ENCODE measurements at regions not wholly inside any gene's neighbourhood (a gene's known extent, or its start where the extent isn't known, plus 50 kb on each side); places are given as distances from the start of the nearest gene placed in this dataset.

DNA sequence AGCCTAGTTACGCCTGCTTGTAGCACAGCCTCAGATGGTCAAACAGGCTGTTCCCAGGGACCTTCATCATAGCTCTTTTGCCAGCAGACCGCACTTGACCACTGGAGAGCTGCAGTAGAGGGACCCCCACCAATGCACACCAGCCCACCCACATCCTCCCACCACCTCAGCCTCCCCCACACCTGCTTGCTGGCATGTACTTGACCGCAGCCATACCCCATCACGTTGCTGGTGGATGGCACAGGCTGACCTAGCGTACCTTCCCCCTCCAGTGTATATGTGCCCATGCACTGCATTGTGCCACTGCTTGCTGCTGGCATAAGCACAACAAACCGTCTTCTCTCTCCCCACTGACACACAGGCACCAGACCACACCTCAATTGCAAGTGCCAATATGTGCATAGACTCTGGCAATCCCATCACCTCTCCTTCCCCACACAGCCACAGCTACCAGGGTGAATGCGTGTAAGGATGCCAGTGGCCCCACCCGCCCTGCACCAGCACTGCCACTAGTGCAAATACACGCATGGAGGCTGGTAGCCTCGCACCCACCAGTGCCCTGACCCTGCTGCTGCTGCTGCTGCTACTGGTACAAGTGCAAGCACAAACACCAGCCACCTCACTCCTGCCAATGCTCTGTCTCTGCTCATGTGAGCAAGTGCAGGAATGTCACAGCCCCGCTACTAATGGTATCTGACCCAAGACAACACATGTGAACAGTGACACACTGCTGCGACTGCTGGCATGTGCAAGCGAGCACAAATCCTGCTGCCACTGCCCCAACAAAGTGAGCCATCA is 1377.6 kb downstream of the CDH11 start:
- DNase-seq (ENCODE audit: extremely low spot score, insufficient read length, low read depth) (no peak), FAIRE-seq (no peak)

GRCh38 chr16:63742150-63742549 is 1379.7 kb downstream of the CDH11 start:
- no peak for DNase-seq (ENCODE audit: extremely low spot score, insufficient read length, low read depth)
- no peak for FAIRE-seq

- DNase-seq (ENCODE audit: extremely low spot score, insufficient read length, low read depth) (no peak), FAIRE-seq (no peak)
Observed at GRCh38 chr16:63737633-63738032, 1384.2 kb downstream of the CDH11 start.

- FAIRE-seq (no peak), DNase-seq (ENCODE audit: extremely low spot score, insufficient read length, low read depth) (no peak)
Observed at GRCh38 chr16:63735456-63735855, 1386.4 kb downstream of the CDH11 start.

- DNase-seq (ENCODE audit: extremely low spot score, insufficient read length, low read depth) (no peak), FAIRE-seq (no peak)
Observed at GRCh38 chr16:63720848-63721247, 1401.0 kb downstream of the CDH11 start.

GRCh38 chr16:63719926-63720325 is 1401.9 kb downstream of the CDH11 start:
- FAIRE-seq: no peak
- no peak for DNase-seq (ENCODE audit: extremely low spot score, insufficient read length, low read depth)

- DNase-seq (ENCODE audit: extremely low spot score, insufficient read length, low read depth) (no peak), FAIRE-seq (no peak)
Observed at GRCh38 chr16:63717806-63718205, 1404.1 kb downstream of the CDH11 start.

DNA sequence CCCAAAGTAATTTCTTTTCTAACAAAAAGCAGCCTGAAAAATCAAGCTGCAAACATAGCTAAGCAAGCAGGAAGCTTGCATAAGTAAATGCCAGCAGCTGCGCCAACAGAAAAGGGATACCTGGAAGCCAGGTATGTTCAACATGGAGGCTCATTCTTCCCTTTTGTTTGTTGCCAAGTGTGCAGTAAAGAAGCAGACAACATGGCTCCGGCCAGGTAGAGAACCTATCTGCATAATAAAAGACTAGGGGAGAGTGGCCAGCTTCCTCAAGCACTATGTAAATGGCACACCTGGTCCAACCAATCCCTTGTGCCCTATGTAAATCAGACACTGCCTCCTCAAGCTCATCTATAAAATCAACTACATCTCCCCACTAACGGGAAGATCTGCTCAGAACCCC is 1407.0 kb downstream of the CDH11 start:
- DNase-seq (ENCODE audit: extremely low spot score, insufficient read length, low read depth) (no peak), FAIRE-seq (no peak)

DNA sequence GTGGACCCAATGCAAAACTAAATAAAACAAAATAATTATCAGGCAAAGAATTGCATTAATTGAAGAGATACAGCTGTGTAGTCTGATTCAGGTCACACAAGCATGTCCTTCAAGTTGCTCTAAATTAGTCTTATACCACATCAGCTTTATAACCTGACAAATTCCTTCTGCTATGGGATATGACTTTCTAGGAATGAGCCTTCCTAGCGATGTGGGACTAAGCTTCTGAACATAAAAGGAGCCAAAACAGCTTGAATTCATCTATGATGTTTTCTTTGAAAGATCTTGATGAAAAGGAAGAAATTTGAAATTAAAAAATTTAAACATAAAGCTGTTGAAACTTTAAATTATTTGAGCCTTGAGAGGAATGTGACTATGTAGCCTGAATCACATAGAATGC is 1409.1 kb downstream of the CDH11 start:
- FAIRE-seq (no peak), DNase-seq (ENCODE audit: extremely low spot score, insufficient read length, low read depth) (no peak)

GRCh38 chr16:63703612-63704011 is 1418.3 kb downstream of the CDH11 start:
- no peak for DNase-seq (ENCODE audit: extremely low spot score, insufficient read length, low read depth)

GRCh38 chr16:63702981-63703590 is 1418.8 kb downstream of the CDH11 start:
- FAIRE-seq (no peak), DNase-seq (ENCODE audit: extremely low spot score, insufficient read length, low read depth) (no peak)

More at GRCh38 chr16:63703612-63704011, 1418.3 kb downstream of the CDH11 start:
- no peak for FAIRE-seq

- DNase-seq (ENCODE audit: extremely low spot score, insufficient read length, low read depth): no peak
- no peak for FAIRE-seq
Observed at GRCh38 chr16:63697736-63698135, 1424.1 kb downstream of the CDH11 start.

- DNase-seq (ENCODE audit: extremely low spot score, insufficient read length, low read depth) (no peak), FAIRE-seq (no peak)
Observed at GRCh38 chr16:63695347-63695746, 1426.5 kb downstream of the CDH11 start.

DNA sequence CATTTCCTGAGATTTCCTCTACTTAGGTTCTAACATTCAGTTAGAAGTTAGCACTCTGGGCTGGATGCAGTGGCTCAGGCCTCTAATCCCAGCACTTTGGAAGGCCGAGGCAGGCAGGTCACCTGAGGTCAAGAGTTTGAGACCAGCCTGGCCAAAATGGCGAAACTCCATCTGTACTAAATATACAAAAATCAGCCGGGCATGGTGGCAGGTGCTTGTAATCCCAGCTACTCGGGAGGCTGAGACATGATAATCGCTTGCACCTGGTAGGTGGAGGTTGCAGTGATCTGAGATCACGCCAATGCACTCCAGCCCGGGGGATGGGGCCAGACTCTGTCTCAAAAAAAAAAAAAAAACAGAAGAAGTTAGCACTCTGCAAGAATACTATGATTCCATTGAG is 1430.9 kb downstream of the CDH11 start:
- DNase-seq (ENCODE audit: extremely low spot score, insufficient read length, low read depth): no peak
- FAIRE-seq: no peak

GRCh38 chr16:63690267-63690666 is 1431.6 kb downstream of the CDH11 start:
- FAIRE-seq: no peak

GRCh38 chr16:63689068-63689467 is 1432.8 kb downstream of the CDH11 start:
- DNase-seq (ENCODE audit: extremely low spot score, insufficient read length, low read depth) (no peak), FAIRE-seq (no peak)

More at GRCh38 chr16:63690267-63690666, 1431.6 kb downstream of the CDH11 start:
- DNase-seq (ENCODE audit: extremely low spot score, insufficient read length, low read depth): no peak

DNA sequence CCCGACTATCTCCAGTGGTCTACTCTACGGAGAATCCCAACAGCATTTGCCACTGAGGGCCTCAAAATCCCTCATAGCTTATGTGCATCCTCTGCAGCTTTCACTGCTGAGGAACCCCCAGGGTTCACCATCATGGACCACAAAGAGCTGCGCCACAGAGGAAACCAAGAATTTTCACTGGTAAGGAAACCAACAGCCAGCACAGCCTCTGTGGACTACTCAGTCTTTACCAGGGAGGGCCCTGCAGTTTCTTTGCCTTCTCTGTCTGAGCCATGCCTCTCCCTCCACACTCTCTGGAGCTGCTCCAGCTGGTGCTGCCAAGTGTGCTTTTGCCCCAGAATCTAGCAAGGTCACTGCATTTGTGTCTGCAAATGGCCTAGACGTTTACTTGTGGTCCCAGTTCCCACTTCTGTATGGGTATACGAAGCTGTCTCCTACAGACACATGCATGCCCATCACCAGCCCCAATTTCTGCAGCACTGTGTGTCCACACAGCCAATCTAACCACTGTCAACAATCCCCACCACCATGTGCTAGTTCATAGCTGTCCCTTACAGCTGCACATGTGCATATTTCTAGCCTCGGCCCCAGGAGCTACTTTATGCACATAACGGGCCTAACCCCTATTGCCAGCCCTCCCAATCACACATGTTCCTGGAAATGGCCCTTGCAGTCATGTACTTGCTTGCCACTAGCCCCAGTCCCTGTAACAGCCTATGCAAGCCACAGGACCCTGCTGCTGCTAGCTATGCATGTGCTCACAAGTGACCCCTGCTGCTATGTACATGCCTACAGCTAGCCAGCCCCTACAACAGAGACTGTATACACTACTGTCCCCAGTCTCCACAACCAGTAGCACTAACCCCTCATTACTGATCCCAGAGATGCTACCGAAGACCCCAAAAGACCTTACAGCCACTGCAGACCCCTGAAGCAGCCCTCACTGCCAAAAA is 1437.4 kb downstream of the CDH11 start:
- DNase-seq (ENCODE audit: extremely low spot score, insufficient read length, low read depth) (no peak), FAIRE-seq (no peak)

DNA sequence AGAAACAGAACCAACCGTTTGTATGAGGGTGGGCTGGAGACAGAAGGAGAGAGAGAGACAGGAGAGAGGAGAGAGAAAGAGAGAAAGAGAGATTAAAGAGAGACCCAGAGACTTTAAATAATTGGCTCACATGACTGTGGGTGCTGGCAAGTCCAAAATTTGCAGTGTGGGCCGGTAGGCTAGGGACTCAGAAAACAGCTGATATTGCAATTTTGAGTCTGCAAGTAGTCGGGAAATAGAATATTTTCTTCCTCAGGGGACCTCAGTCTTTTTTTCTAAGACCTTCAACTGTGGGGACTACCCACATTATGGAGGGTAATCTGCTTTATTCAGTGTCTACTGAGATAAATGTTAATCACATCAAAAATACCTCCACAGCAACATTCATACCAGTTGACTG is 1439.0 kb downstream of the CDH11 start:
- DNase-seq (ENCODE audit: extremely low spot score, insufficient read length, low read depth) (no peak), FAIRE-seq (no peak)

DNA sequence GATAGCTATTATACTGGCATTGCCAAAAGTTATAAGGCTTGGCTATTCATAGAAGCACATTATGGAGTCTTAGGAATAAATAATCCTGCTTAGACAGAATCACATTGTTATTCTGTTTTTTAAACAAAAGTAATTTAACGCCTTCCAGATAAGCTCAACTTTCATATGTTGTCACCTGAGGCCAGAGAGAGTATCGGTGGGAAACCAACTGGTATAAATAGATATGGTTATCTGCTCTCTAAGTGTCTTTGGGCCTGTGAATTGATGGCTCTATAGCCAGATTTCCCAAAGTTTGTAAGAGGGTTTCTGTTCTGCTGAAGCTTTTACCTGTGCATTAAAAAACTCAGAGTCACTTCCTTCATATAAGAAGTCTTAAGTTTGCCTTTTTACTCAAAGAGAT is 1449.4 kb downstream of the CDH11 start:
- no peak for DNase-seq (ENCODE audit: extremely low spot score, insufficient read length, low read depth)
- FAIRE-seq: no peak

DNA sequence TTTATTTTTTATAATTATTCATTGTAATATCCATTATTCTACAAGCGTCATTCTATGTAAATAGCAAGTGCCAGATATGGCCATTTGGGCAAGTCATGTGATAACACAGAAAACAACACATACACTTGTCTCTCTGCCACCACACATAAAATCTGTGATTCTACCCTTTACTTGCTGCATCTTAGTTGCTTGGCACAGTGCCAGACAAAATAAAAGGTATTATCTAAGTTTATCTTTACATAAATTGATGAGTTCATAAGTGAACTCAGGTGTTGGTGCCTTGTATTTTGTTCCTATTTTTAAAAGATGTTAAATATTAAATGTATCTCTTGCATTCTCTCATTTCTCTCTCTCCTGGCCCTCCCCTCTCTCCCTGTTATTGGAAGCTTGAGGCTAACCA is 1458.7 kb downstream of the CDH11 start:
- DNase-seq (ENCODE audit: extremely low spot score, insufficient read length, low read depth): no peak
- no peak for FAIRE-seq

- FAIRE-seq (no peak), DNase-seq (ENCODE audit: extremely low spot score, insufficient read length, low read depth) (no peak)
Observed at GRCh38 chr16:63655846-63656245, 1466.0 kb downstream of the CDH11 start.
